ENCODE measurements at regions not wholly inside any gene's neighbourhood (a gene's known extent, or its start where the extent isn't known, plus 50 kb on each side); places are given as distances from the start of the nearest gene placed in this dataset.

GRCh38 chr2:108118996-108119395 lies 120.8 kb upstream of the SULT1C3 start:
- TF ChIP-seq CTCF (optimal IDR thresholded peaks at IDR 0.05 in 1 of 3, IDR thresholded peaks at IDR 0.05 in 1 of 3, conservative IDR thresholded peaks at IDR 0.05 in 1 of 3; ENCODE audit: extremely low read depth in 1 of 3, insufficient read depth in 2 of 3, low read length in 3 of 3) (no peak), EZH2 (IDR thresholded peaks at IDR 0.05; ENCODE audit: low read length) (no peak)
